CD14-positive monocyte (primary cell): ENCODE measurements at regions not wholly inside any gene's neighbourhood (a gene's known extent, or its start where the extent isn't known, plus 50 kb on each side); places are given as distances from the start of the nearest gene placed in this dataset.

Source experiments
- DNase-seq, 3 donors: peaks; one replicate each; pipeline ENCODE4 v3.0.0-alpha.2; 2011 to 2022
- H2AFZ ChIP-seq: 2 replicates; pipeline ENCODE4 v1.6.0; 2012; ENCODE audit warnings: mild to moderate bottlenecking, low read depth, low read length, inconsistent platforms; ENCODE audit not compliant: insufficient read depth, poor library complexity, severe bottlenecking
- H3K27ac ChIP-seq, 2 donors: 1 replicate in 1 of 2; 2 replicates in 1 of 2; pipeline ENCODE4 v1.5.1; 2012 to 2013; ENCODE audit warnings: low read length in 2 of 2, control low read depth in 1 of 2, inconsistent platforms in 1 of 2, low read depth in 1 of 2, mild to moderate bottlenecking in 1 of 2
- H3K27me3 ChIP-seq, 2 donors: one replicate each; pipeline versions ENCODE4 v1.6.0 to v1.6.1; 2011 to 2013; ENCODE audit warnings: low read length in 2 of 2; ENCODE audit not compliant: control insufficient read depth in 2 of 2, insufficient read depth in 2 of 2
- H3K36me3 ChIP-seq, 2 donors: replicated peaks in 1 of 2; 1 replicate in 1 of 2; 2 replicates in 1 of 2; pipeline versions ENCODE4 v1.5.1 to v1.6.1; 2012 to 2013; ENCODE audit warnings: low read length in 2 of 2, control low read depth in 1 of 2, inconsistent platforms in 1 of 2, mild to moderate bottlenecking in 1 of 2; ENCODE audit not compliant: insufficient read depth in 2 of 2, control insufficient read depth in 1 of 2
- H3K4me1 ChIP-seq, 2 donors: 1 replicate in 1 of 2; 2 replicates in 1 of 2; pipeline versions ENCODE4 v1.5.1 to v1.6.1; 2012 to 2013; ENCODE audit warnings: low read length in 2 of 2, control low read depth in 1 of 2, inconsistent platforms in 1 of 2, mild to moderate bottlenecking in 1 of 2, moderate library complexity in 1 of 2; ENCODE audit not compliant: insufficient read depth in 2 of 2, control insufficient read depth in 1 of 2
- H3K4me2 ChIP-seq: replicated peaks from 2 replicates; pipeline ENCODE3; 2012; ENCODE audit warnings: low read length, moderate library complexity, mild to moderate bottlenecking; ENCODE audit not compliant: poor library complexity, severe bottlenecking; ENCODE audit errors: extremely low read depth
- H3K4me3 ChIP-seq, 3 experiments: fragments of 200-600 bp in 1 of 3; sonication (generic) in 1 of 3; replicated peaks in 1 of 3; 1 replicate in 2 of 3; 2 replicates in 1 of 3; pipeline ENCODE4 v1.5.1; 2011 to 2013; ENCODE audit warnings: low read length in 3 of 3, mild to moderate bottlenecking in 3 of 3, control low read depth in 2 of 3, low read depth in 2 of 3, inconsistent platforms in 1 of 3, moderate library complexity in 1 of 3
- H3K79me2 ChIP-seq: 2 replicates; pipeline ENCODE4 v1.6.0; 2012; ENCODE audit warnings: mild to moderate bottlenecking, control low read depth, inconsistent platforms, low read length, moderate library complexity; ENCODE audit not compliant: insufficient read depth
- H3K9ac ChIP-seq: 2 replicates; pipeline ENCODE4 v1.6.0; 2017; ENCODE audit warnings: low read length, mild to moderate bottlenecking; ENCODE audit not compliant: insufficient read depth, poor library complexity, severe bottlenecking
- H3K9me3 ChIP-seq, 2 donors: replicated peaks in 1 of 2; 1 replicate in 1 of 2; 2 replicates in 1 of 2; pipeline versions ENCODE4 v1.5.1 to v1.6.1; 2012 to 2013; ENCODE audit warnings: low read length in 2 of 2, control low read depth in 1 of 2; ENCODE audit not compliant: control insufficient read depth in 1 of 2, insufficient read depth in 1 of 2
- H4K20me1 ChIP-seq: 2 replicates; pipeline ENCODE4 v1.6.0; 2012; ENCODE audit warnings: mild to moderate bottlenecking, low read length, control low read depth, moderate library complexity; ENCODE audit not compliant: insufficient read depth
- H3K27ac Mint-ChIP-seq, 7 donors: one replicate each; pipeline ENCODE4 v1.8.0; 2020; ENCODE audit warnings: mild to moderate bottlenecking in 7 of 7, mixed read lengths in 7 of 7, moderate library complexity in 6 of 7, inconsistent platforms in 2 of 7
- H3K27me3 Mint-ChIP-seq, 3 donors: one replicate each; pipeline ENCODE4 v1.8.0; 2021 to 2022; ENCODE audit warnings: low read depth in 3 of 3, mild to moderate bottlenecking in 3 of 3, mixed read lengths in 3 of 3, moderate library complexity in 3 of 3, inconsistent platforms in 1 of 3
- H3K36me3 Mint-ChIP-seq, 2 donors: one replicate each; pipeline ENCODE4 v1.8.0; 2020; ENCODE audit warnings: mixed read lengths in 2 of 2, inconsistent platforms in 1 of 2, mild to moderate bottlenecking in 1 of 2
- H3K4me1 Mint-ChIP-seq: one replicate; pipeline ENCODE4 v1.8.0; 2020; ENCODE audit warnings: mild to moderate bottlenecking, mixed read lengths
- H3K4me3 Mint-ChIP-seq, 2 donors: one replicate each; pipeline ENCODE4 v1.8.0; 2020; ENCODE audit warnings: mild to moderate bottlenecking in 2 of 2, mixed read lengths in 2 of 2, moderate library complexity in 1 of 2
- H3K9me3 Mint-ChIP-seq, 7 donors: one replicate each; pipeline ENCODE4 v1.8.0; 2020 to 2022; ENCODE audit warnings: mixed read lengths in 7 of 7, mild to moderate bottlenecking in 6 of 7, moderate library complexity in 6 of 7, inconsistent platforms in 2 of 7
- WGBS: methylation state at CpG from one replicate; pipeline ENCODE4 v1.1.5; 2013; ENCODE audit warnings: missing lambda C conversion rate; ENCODE audit not compliant: insufficient coverage; 5-methylcytosine and 5-hydroxymethylcytosine counted together
- intact Hi-C, 2 donors: fragments of 100-400 bp; cut with micrococcal nuclease; formaldehyde crosslinking; loops; one replicate each; pipeline versions ENCODE4 v1.15.0 to v1.15.1; 2023
- TF ChIP-seq, protein P1 (sequence below): fragments of 200-600 bp; IDR thresholded peaks from one replicate; pipeline ENCODE4 v1.8.0; 2022; ENCODE audit warnings: antibody characterized with exemption, mild to moderate bottlenecking

DNA sequence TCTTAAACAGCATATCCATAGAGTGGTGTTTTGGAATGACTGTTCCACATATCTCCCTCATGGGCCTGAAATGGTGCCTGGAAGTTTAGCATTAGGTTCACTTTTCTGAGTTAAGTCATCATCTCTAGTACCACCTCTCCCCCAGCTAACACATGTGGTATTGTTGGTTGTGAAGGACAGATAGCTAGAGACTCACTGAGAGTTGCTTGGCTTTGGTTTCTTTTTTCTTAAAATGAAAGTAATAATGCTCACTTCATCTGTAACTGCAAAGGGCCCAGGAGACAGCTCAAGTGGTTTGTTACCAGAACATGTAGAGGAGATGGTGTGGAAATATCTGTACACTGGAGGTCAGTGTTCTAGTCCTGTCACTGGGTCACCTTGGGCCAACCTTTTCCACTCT, 90.9 kb downstream of the EFNB1 start:
- Mint-ChIP-seq H3K9me3 (no peaks in the 10 kb centered on the region), H3K27me3 (peaks cover 0 to 4% (median 0%) of the 10 kb centered on the region in 3 donors), H3K4me3 (no peak overlapping the region), H3K27ac (no peak overlapping the region), H3K4me1 (no peaks in the 10 kb centered on the region), H3K36me3 (no peaks in the 10 kb centered on the region)
- intact Hi-C loops, result no loop called here
- H3K4me2 ChIP-seq, result no peak overlapping the region
- H3K27me3 ChIP-seq, result no peaks in the 10 kb centered on the region
- H3K4me3 ChIP-seq, result no peak overlapping the region
- no peaks in the 10 kb centered on the region for H3K9me3 ChIP-seq
- TF ChIP-seq, protein P1, sequence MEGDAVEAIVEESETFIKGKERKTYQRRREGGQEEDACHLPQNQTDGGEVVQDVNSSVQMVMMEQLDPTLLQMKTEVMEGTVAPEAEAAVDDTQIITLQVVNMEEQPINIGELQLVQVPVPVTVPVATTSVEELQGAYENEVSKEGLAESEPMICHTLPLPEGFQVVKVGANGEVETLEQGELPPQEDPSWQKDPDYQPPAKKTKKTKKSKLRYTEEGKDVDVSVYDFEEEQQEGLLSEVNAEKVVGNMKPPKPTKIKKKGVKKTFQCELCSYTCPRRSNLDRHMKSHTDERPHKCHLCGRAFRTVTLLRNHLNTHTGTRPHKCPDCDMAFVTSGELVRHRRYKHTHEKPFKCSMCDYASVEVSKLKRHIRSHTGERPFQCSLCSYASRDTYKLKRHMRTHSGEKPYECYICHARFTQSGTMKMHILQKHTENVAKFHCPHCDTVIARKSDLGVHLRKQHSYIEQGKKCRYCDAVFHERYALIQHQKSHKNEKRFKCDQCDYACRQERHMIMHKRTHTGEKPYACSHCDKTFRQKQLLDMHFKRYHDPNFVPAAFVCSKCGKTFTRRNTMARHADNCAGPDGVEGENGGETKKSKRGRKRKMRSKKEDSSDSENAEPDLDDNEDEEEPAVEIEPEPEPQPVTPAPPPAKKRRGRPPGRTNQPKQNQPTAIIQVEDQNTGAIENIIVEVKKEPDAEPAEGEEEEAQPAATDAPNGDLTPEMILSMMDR, result no peak
- H3K36me3 ChIP-seq, result no peaks in the 10 kb centered on the region
- no peak overlapping the region for H3K27ac ChIP-seq
- H3K79me2 ChIP-seq, result no peaks in the 10 kb centered on the region
- H3K9ac ChIP-seq, result no peak overlapping the region
- H2AFZ ChIP-seq, result no peak overlapping the region
- no peaks in the 10 kb centered on the region for H3K4me1 ChIP-seq
- DNase-seq, result no peak
- no peaks in the 10 kb centered on the region for H4K20me1 ChIP-seq

DNA sequence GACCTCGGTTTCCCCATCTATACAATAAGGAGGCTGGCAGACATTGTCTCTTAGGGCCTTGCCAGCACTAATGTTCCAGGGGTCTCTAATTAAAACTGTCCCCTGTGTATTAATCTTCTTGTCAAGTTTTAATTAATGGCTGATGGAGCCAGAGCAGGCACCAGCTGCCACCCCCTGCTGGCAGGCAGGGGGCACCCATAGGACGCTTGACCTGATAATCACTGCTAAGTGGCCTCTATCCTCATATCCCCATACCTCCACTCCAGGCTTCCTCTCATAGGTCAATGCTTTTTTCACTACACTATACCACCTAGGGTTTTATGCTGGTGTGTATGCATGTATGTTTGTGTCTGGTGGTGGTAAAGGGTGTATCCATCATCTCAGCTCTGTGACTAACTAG, 89.4 kb downstream of the EFNB1 start:
- intact Hi-C loops, result no loop called here
- no peak overlapping the region for H3K27ac Mint-ChIP-seq

More for the DNA sequence above, 89.4 kb downstream of the EFNB1 start:
- no peaks in the 10 kb centered on the region for H3K36me3 ChIP-seq
- Mint-ChIP-seq H3K36me3 (no peaks in the 10 kb centered on the region), H3K27me3 (peaks cover 0 to 6% (median 4%) of the 10 kb centered on the region in 3 donors), H3K4me3 (no peak overlapping the region), H3K4me1 (no peaks in the 10 kb centered on the region), H3K9me3 (no peaks in the 10 kb centered on the region)
- H3K4me3 ChIP-seq, result no peak overlapping the region
- H3K9me3 ChIP-seq, result no peaks in the 10 kb centered on the region
- H3K9ac ChIP-seq, result no peak overlapping the region
- no peaks in the 10 kb centered on the region for H3K79me2 ChIP-seq
- TF ChIP-seq, protein P1, result no peak
- H3K4me1 ChIP-seq, result no peaks in the 10 kb centered on the region
- H3K27me3 ChIP-seq, result no peaks in the 10 kb centered on the region
- H4K20me1 ChIP-seq, result no peaks in the 10 kb centered on the region
- no peak overlapping the region for H3K4me2 ChIP-seq
- DNase-seq, result no peak
- no peak overlapping the region for H2AFZ ChIP-seq
- no peak overlapping the region for H3K27ac ChIP-seq
- no CpG with 5 or more reads among the region's 2 CpGs for WGBS
